GM12872 (cell line): ENCODE measurements at regions not wholly inside any gene's neighbourhood (a gene's known extent, or its start where the extent isn't known, plus 50 kb on each side); places are given as distances from the start of the nearest gene placed in this dataset.

Source experiments
- CTCF ChIP-seq: IDR thresholded peaks from 3 replicates; pipeline ENCODE4 v1.5.1; 2011; ENCODE audit warnings: low read depth, mild to moderate bottlenecking, low read length, moderate library complexity; ENCODE audit not compliant: insufficient read depth

DNA sequence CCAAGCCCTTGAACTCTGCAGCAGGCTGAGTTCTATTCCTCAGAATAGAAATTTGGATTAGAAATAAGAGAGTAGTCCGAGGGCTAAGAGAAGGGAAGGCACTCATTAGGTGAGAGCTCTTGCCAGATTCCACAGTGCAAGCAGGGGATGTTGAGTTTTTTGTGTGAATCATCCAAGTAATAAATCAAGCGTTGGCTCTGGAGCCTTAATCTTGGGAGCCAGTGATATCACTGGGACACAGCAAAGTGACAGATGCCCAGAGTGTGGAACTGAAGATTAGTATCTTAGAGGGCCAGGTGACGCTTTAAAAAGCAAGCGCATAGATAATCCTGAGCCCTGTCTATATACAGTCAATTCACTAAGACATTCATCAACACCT lies 60.3 kb downstream of the FOXD1 start:
- TF ChIP-seq CTCF, result no peak

DNA sequence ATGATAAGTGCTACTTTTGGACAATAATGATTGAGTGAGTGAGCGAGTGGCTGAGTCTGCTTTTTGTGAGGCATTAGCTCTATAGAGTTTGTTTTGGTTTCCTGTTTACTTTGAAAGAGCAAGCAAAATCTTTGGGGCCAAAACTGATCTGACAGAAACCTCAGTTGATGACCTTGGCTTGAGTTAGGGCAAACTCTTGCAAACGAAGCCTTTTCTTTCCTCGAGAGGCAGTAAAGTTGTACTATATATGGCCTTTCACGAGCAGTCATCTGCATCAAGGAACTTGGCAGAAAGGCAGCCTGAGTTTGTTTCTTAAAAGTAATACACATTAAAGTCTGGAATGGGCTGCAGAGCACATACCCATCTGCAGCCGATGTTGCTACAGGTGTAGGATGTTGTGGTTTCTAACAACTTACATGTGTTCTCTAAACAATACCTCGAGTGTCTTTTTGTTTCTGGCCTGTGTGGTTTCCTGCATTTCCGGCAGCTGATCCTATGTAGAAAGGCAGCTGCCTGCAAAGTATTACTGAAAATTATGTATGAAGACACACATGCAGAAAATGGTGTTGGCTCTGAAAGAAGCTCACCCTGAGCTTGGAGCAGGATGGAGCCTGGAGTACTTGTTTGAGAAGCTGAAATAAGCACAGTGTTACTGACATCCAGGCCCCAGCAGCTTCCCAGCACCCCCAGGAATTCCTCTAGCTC lies 60.8 kb downstream of the FOXD1 start:
- no peak for TF ChIP-seq CTCF

GRCh38 chr5:73387149-73387591 lies 61.4 kb downstream of the FOXD1 start:
- TF ChIP-seq CTCF, result no peak

DNA sequence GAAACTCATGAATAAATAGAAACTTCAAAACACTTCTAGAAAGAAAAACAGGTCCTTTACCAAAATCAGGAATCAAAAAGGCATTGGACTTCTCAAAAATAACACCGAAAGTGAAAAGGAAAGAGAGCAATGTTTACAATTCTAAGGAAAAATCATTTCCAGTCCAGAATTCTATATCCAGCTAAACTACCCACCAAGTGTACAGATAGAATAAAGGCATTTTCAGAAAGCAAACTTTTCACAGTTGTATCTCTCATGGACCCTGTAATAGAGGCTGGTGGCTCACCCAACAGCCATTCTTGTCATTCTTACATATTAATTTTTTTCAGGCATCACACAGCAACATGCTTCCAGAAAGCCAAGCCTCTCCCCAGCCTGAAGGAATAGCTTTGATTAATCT lies 63.7 kb downstream of the FOXD1 start:
- no peak for TF ChIP-seq CTCF

GRCh38 chr5:73382401-73382740 lies 66.2 kb downstream of the FOXD1 start:
- TF ChIP-seq CTCF, result no peak

- TF ChIP-seq CTCF, result no peak
These were observed 66.8 kb downstream of the FOXD1 start for GRCh38 chr5:73381590-73382400.

- no peak for TF ChIP-seq CTCF
These were observed 67.6 kb downstream of the FOXD1 start for GRCh38 chr5:73380710-73381589.
